GM12875 (cell line): ENCODE measurements at regions not wholly inside any gene's neighbourhood (a gene's known extent, or its start where the extent isn't known, plus 50 kb on each side); places are given as distances from the start of the nearest gene placed in this dataset.

ENCODE experiments used
- H3K4me3 ChIP-seq: one replicate; pipeline ENCODE4 v1.5.1; 2011; ENCODE audit warnings: low read depth, low read length, control low read depth
- TF ChIP-seq, protein P1 (sequence below): IDR thresholded peaks from 2 replicates; pipeline ENCODE4 v1.5.1; 2011; ENCODE audit warnings: low read depth, mild to moderate bottlenecking, control low read depth, inconsistent platforms, low read length, moderate library complexity, borderline replicate concordance; ENCODE audit not compliant: insufficient read depth

GRCh38 chr5:129199308-129199707 lies 104.8 kb downstream of the ISOC1 start:
- H3K4me3 ChIP-seq, result no peak overlapping the region
- TF ChIP-seq, protein P1, sequence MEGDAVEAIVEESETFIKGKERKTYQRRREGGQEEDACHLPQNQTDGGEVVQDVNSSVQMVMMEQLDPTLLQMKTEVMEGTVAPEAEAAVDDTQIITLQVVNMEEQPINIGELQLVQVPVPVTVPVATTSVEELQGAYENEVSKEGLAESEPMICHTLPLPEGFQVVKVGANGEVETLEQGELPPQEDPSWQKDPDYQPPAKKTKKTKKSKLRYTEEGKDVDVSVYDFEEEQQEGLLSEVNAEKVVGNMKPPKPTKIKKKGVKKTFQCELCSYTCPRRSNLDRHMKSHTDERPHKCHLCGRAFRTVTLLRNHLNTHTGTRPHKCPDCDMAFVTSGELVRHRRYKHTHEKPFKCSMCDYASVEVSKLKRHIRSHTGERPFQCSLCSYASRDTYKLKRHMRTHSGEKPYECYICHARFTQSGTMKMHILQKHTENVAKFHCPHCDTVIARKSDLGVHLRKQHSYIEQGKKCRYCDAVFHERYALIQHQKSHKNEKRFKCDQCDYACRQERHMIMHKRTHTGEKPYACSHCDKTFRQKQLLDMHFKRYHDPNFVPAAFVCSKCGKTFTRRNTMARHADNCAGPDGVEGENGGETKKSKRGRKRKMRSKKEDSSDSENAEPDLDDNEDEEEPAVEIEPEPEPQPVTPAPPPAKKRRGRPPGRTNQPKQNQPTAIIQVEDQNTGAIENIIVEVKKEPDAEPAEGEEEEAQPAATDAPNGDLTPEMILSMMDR, result no peak

DNA sequence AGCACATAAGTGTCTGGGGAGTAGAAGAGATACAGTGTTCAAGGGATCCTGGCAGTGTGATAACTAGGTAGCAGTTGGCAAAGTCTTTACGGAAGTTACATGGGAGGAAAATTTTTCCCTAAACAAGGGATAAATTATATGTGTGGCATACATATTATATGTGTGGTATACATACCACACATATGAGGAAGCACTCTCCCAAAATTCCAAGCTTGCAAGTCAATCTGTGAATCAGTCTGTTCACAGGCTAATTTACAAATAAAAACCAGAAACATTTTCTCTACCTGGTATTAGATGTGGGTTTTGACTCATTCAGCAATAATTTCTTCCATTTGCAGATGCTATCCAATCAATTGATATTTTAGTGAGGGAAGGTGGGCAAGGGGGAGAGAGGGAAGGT lies 110.0 kb downstream of the ISOC1 start:
- TF ChIP-seq, protein P1, result no peak

DNA sequence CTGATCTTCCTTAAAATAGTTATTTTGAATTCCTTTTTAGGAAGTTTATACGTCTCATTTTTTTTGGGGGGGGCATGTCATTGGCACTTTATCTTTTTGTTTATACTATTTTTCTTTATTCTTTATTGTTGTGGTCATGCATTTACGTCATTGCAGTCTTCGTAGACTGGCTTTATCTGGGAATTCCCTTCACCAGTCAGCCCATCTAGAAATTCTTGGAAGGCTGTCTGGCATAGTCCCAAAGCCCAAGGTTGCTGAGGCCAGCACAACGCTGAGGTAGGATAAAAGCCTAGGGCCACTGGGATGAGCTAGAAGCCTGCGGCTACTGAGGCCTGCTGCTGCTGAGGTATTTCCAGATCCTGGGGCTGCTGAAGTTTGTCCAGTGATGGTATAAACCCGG lies 121.5 kb downstream of the ISOC1 start:
- no peak overlapping the region for H3K4me3 ChIP-seq
- TF ChIP-seq, protein P1, result no peak

More for the DNA sequence above, 110.0 kb downstream of the ISOC1 start:
- no peak overlapping the region for H3K4me3 ChIP-seq

DNA sequence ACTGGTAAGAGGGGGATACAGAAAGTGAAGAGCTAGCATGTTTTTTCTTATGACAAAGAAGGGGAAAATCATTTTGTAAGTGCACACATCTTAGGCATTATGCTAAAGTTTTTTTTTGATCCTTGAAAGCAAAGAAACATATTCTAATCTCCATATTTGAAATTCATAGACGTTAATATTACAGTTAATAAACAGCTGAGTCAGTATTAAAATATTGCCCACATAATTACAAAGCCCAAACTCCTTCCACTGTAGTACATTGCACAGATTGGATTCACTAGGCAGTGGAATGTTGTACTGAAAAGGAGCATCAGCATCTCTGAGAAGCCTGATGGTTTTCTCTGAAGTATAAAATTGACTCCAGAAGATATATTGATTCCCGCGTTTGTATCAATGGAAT lies 122.6 kb downstream of the ISOC1 start:
- H3K4me3 ChIP-seq, result no peak overlapping the region
- TF ChIP-seq, protein P1, result no peak

- TF ChIP-seq, protein P1, result no peak
- H3K4me3 ChIP-seq, result no peak overlapping the region
Measured at GRCh38 chr5:129223178-129223577, 128.6 kb downstream of the ISOC1 start.

DNA sequence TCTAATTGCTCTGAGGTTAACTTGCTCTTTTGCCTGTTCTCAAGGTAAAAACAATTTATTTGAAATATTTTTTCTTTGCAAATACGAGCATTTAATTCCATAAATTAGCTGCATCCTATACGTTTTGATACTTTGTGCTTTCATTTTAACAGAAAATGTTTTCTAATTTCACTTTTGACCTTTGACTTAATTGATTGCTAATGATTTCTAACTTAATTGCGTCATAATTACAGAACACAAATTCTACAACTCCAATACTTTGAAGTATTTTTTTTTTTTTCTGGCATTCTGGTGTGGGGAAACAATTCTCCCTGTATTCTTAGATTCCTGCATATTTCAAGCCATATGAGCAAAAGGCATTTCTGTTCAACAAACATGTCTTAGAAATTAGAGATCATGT lies 134.0 kb downstream of the ISOC1 start:
- TF ChIP-seq, protein P1, result no peak
- no peak overlapping the region for H3K4me3 ChIP-seq

GRCh38 chr5:129241755-129242154 lies 147.2 kb downstream of the ISOC1 start:
- TF ChIP-seq, protein P1, result no peak
- no peak overlapping the region for H3K4me3 ChIP-seq
